ENCODE measurements at regions not wholly inside any gene's neighbourhood (a gene's known extent, or its start where the extent isn't known, plus 50 kb on each side); places are given as distances from the start of the nearest gene placed in this dataset.

- no peak for TF ChIP-seq ELF4 (IDR thresholded peaks at IDR 0.05)
- TF ChIP-seq FOXK2 (IDR thresholded peaks at IDR 0.05), result no peak
- TF ChIP-seq BHLHE40 (IDR thresholded peaks at IDR 0.05; ENCODE audit: borderline replicate concordance), result no peak
- no peak for TF ChIP-seq FOXM1 (IDR thresholded peaks at IDR 0.05; ENCODE audit: borderline replicate concordance)
- no peak for TF ChIP-seq TARDBP (IDR thresholded peaks at IDR 0.05)
These were observed 212.3 kb upstream of the RPS6KA3 start for GRCh38 chrX:20479048-20479447.
